HG03280 (cell line): ENCODE measurements at regions not wholly inside any gene's neighbourhood (a gene's known extent, or its start where the extent isn't known, plus 50 kb on each side); places are given as distances from the start of the nearest gene placed in this dataset.

Experiments used
- ATAC-seq: cut with Tn5 transposase; IDR thresholded peaks from one replicate; pipeline ENCODE4 v1.9.1; 2021; ENCODE audit warnings: mild to moderate bottlenecking, moderate library complexity; ENCODE audit not compliant: unreplicated experiment

GRCh38 chr13:106789911-106790310 is 222.0 kb upstream of the ARGLU1 start:
- no peak for ATAC-seq

- ATAC-seq = no peak
Measured at GRCh38 chr13:106786006-106786563, 218.1 kb upstream of the ARGLU1 start.

- ATAC-seq = no peak
Measured at GRCh38 chr13:106774621-106775020, 206.7 kb upstream of the ARGLU1 start.

GRCh38 chr13:106772006-106772601 is 204.2 kb upstream of the ARGLU1 start:
- ATAC-seq = no peak

GRCh38 chr13:106768991-106769390 is 201.1 kb upstream of the ARGLU1 start:
- no peak for ATAC-seq

GRCh38 chr13:106762708-106763107 is 194.8 kb upstream of the ARGLU1 start:
- ATAC-seq = no peak

- no peak for ATAC-seq
Measured at GRCh38 chr13:106756446-106756845, 188.5 kb upstream of the ARGLU1 start.

- no peak for ATAC-seq
Measured at GRCh38 chr13:106755542-106755941, 187.6 kb upstream of the ARGLU1 start.

GRCh38 chr13:106753251-106753650 is 185.3 kb upstream of the ARGLU1 start:
- no peak for ATAC-seq

GRCh38 chr13:106752584-106753170 is 184.7 kb upstream of the ARGLU1 start:
- ATAC-seq = no peak

- ATAC-seq = no peak
Measured at GRCh38 chr13:106748785-106749184, 180.8 kb upstream of the ARGLU1 start.

- no peak for ATAC-seq
Measured at GRCh38 chr13:106744516-106744915, 176.6 kb upstream of the ARGLU1 start.

GRCh38 chr13:106738186-106738678 is 170.3 kb upstream of the ARGLU1 start:
- ATAC-seq = no peak

GRCh38 chr13:106736941-106737340 is 169.0 kb upstream of the ARGLU1 start:
- ATAC-seq = no peak

GRCh38 chr13:106734198-106734597 is 166.3 kb upstream of the ARGLU1 start:
- no peak for ATAC-seq

GRCh38 chr13:106723036-106723435 is 155.1 kb upstream of the ARGLU1 start:
- ATAC-seq = no peak

- no peak for ATAC-seq
Measured at GRCh38 chr13:106722620-106723019, 154.7 kb upstream of the ARGLU1 start.

- no peak for ATAC-seq
Measured at GRCh38 chr13:106721599-106721998, 153.7 kb upstream of the ARGLU1 start.

GRCh38 chr13:106714271-106714982 is 146.5 kb upstream of the ARGLU1 start:
- no peak for ATAC-seq

GRCh38 chr13:106712381-106712780 is 144.4 kb upstream of the ARGLU1 start:
- no peak for ATAC-seq

- no peak for ATAC-seq
Measured at GRCh38 chr13:106710266-106710665, 142.3 kb upstream of the ARGLU1 start.

GRCh38 chr13:106709522-106709921 is 141.6 kb upstream of the ARGLU1 start:
- no peak for ATAC-seq
